ENCODE measurements at regions not wholly inside any gene's neighbourhood (a gene's known extent, or its start where the extent isn't known, plus 50 kb on each side); places are given as distances from the start of the nearest gene placed in this dataset.
A peak's percentile ranks its signal among the peaks of the same experiment; 100 is the strongest.

DNA sequence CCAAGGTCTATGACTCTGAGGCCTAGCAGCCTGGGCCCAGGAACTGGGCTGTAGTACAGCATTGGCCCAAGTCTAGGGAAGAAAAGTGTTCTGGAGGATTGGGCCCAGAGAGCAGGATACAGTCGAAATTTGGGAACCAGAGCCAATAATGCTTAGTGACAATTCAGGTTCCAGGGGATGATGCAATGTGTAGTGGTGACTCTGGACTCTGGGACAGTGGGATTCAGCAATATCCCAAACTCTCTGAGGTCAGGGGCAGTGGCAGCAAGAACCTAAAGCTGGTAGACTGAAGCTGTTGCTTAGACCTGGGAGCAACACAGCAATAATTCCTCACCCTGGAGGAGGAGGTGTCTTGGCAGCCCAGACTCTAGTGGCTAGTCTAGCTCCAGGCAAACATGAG lies 545.5 kb upstream of the ARGLU1 start:
- DNase-seq (ENCODE audit: low spot score): no peak

GRCh38 chr13:107111248-107111647 lies 543.3 kb upstream of the ARGLU1 start:
- no peak for DNase-seq (ENCODE audit: low spot score)

- DNase-seq (ENCODE audit: low spot score): no peak
These were observed 536.7 kb upstream of the ARGLU1 start for GRCh38 chr13:107104631-107105030.

DNA sequence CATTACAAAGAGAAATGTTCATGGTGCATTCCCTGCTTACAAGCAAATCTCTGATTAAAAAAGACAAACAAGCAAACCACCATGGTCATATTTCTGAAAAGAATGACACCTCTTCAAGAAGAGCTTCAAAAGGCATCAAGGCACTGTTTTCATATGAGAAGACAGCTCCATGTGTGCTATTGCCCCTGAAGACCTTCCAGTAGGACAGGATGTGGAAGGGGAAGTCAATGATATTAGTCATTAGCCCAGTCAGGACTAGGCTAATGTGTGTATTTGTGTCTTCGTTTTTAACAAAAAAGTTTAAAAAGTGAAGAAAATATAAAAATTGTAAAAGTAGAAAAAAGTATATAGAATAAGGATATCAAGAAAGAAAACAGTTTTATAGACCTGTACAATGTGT lies 534.7 kb upstream of the ARGLU1 start:
- DNase-seq (ENCODE audit: low spot score): no peak

DNA sequence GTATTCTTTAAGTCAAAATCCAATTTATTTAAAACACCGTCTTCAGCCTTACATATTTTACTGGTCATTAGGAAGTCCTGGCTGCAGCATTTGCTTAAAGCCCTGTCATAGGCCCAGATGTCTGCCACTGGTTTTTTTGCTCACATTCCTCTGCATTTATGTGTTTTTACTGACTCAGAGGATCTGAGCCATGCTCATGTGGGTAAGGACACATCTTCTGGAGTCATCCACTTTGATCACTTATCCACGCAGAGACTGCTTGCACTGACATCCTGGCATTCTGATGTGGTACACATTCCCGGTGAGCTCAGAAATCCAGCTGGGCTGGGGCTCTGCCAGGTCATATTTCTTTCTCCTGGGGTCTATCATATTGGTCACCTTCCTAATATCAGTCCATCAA lies 531.7 kb upstream of the ARGLU1 start:
- peak; percentile 66 for DNase-seq (ENCODE audit: low spot score)

GRCh38 chr13:107097916-107098315 lies 530.0 kb upstream of the ARGLU1 start:
- DNase-seq (ENCODE audit: low spot score): no peak

DNA sequence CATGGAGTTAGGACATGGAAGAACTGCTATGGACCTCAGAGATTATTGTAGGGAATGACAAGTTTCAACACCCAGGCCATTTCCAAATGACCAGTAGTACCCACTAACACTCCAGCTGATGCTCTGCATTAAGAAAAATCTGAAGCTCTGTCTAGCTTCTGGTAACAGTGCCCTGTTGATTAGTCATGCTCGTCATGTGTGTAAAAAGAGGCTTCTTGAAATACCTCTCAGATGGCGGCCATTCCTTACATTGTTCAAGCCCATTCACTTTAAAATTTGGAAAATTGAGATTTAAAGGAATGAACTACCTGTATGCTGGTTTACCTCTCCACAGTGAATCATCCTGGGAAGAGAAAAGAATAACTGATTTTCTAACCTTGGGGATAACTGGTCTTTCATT lies 527.9 kb upstream of the ARGLU1 start:
- DNase-seq (ENCODE audit: low spot score): no peak

- no peak for DNase-seq (ENCODE audit: low spot score)
These were observed 523.9 kb upstream of the ARGLU1 start for GRCh38 chr13:107091861-107092260.

DNA sequence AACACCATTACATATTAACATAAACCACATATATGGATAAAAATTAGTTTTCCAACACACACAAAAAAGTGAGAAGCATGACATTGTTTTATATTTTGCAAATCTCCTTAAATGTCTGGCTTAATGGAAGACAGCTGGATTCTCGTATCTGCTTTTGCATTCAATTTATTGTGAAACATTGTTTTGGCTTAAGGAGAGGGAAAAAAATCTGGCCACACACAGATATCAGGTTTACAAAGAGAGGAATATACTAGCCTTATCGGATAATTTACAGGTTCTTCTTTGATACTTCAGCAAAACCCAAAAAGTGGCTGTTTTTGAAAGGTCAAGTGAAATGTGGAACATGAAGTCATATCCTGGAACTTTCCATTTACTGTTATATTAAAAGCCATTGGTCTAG lies 523.5 kb upstream of the ARGLU1 start:
- DNase-seq (ENCODE audit: low spot score): no peak

GRCh38 chr13:107088061-107088460 lies 520.1 kb upstream of the ARGLU1 start:
- no peak for DNase-seq (ENCODE audit: low spot score)

GRCh38 chr13:107079423-107080049 lies 511.6 kb upstream of the ARGLU1 start:
- no peak for DNase-seq (ENCODE audit: low spot score)

- no peak for DNase-seq (ENCODE audit: low spot score)
These were observed 510.4 kb upstream of the ARGLU1 start for GRCh38 chr13:107078229-107078765.

- DNase-seq (ENCODE audit: low spot score): no peak
These were observed 508.9 kb upstream of the ARGLU1 start for GRCh38 chr13:107076801-107077200.

- no peak for DNase-seq (ENCODE audit: low spot score)
These were observed 507.6 kb upstream of the ARGLU1 start for GRCh38 chr13:107075576-107075975.

- DNase-seq (ENCODE audit: low spot score): no peak
These were observed 502.9 kb upstream of the ARGLU1 start for GRCh38 chr13:107070792-107071191.

DNA sequence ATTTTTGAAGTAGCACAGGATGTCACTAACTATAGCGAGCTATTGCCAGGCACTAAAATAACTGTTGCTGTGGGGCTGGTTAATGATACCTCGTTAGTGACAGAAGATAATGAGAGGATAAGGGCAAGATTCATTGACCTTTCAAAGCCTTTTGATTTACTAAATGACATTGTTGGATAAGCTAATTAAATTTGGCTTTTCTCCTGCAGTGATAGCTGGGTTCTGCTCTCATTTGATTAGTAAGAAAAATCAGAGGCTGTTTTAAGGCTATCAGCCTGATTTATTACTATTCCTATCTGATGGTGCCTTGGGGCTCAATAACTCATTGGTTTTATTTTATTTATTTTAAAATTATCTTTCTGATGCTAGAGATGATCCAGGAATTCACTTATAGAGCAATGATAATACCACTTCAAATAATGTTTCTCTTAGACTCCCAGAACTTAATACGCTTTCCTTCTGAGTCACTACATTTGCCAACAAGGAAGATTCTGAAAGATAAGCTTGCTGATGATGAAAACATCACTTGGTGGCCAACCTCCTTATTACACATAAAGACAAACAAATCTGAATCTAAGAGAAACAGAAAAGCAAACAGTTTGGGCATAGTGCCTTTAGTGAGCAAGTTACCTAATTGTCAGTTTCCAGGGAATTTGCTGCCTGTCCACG lies 501.3 kb upstream of the ARGLU1 start:
- DNase-seq (ENCODE audit: low spot score): no peak

GRCh38 chr13:107067381-107067780 lies 499.4 kb upstream of the ARGLU1 start:
- DNase-seq (ENCODE audit: low spot score): no peak

DNA sequence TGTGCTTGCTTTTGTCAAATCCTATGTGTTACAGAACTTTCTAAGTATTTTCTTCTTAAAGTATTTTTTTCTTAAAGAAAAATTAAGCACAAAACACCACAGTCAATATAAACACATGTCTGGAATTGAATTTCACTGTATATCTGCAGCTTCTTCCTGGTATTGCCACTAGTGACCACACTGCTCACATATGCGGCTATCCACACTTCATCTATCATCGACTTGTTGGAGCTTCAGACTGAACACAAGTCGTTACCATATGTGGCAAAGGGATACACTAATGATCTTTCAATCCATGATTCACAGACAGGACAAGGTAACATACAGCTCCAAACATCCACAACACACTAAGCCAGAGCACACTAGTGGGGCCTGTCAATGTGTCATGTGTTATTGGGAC lies 498.4 kb upstream of the ARGLU1 start:
- DNase-seq (ENCODE audit: low spot score): no peak

DNA sequence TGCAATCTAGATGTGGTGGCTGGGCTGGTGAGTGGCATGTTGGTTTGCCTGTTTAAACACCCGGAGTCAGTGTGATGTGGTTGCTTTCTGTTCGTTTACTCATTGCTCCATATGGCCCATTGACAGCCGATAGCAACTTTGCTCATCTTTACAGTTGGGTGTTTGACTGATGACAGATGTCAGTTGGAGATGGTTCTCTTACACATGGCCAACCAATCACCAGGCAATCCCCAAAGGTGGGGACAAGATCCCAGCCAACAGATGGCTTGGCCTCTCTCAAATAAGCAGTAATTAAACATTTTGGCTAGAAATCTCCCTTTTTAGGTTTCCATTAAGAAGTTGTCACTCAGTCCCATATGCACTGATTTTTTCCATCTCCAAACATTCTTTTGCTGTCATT lies 497.1 kb upstream of the ARGLU1 start:
- DNase-seq (ENCODE audit: low spot score): no peak

GRCh38 chr13:107057028-107057631 lies 489.2 kb upstream of the ARGLU1 start:
- no peak for DNase-seq (ENCODE audit: low spot score)

- DNase-seq (ENCODE audit: low spot score): peak; percentile 50
These were observed 475.4 kb upstream of the ARGLU1 start for GRCh38 chr13:107043021-107043956.

DNA sequence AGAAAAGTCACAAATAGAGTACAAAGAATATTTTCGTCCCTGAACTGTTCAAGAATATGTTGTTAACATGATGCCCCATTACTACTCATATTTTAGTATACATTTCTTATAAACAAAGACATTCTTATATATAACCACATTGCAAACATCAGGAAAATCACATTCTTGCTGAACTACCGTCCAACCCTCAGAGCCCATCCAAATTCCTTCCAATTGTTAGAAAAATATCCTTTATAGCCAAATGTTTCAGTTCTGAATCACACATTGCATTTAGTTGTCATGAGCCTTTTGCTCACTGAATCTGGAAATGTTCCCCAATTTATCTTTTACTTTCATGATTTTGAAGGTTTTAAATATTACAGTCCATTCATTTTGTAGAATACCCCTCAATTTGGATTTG lies 467.8 kb upstream of the ARGLU1 start:
- peak; percentile 65 for DNase-seq (ENCODE audit: low spot score)

Measured in AG20443 (cell line).